ENCODE measurements at regions not wholly inside any gene's neighbourhood (a gene's known extent, or its start where the extent isn't known, plus 50 kb on each side); places are given as distances from the start of the nearest gene placed in this dataset.
"Not testable (repeated sequence)": the region's sequence is repeated elsewhere in the genome, so short reads cannot be mapped to it uniquely, and the experiment has no call there.

- DNase-seq (ENCODE audit: extremely low spot score, insufficient read length, low read depth) (no peak), FAIRE-seq (no peak)
These were observed 64.0 kb downstream of the TBR1 start for GRCh38 chr2:161480123-161480522.

- FAIRE-seq (no peak), DNase-seq (ENCODE audit: extremely low spot score, insufficient read length, low read depth) (no peak)
These were observed 65.5 kb downstream of the TBR1 start for GRCh38 chr2:161481619-161482018.

- DNase-seq (ENCODE audit: extremely low spot score, insufficient read length, low read depth) = no peak
- no peak for FAIRE-seq
These were observed 68.0 kb downstream of the TBR1 start for GRCh38 chr2:161484061-161484460.

GRCh38 chr2:161486111-161486510 is 70.0 kb downstream of the TBR1 start:
- DNase-seq (ENCODE audit: extremely low spot score, insufficient read length, low read depth) = no peak
- no peak for FAIRE-seq

GRCh38 chr2:161488131-161488699 is 72.1 kb downstream of the TBR1 start:
- FAIRE-seq (no peak), DNase-seq (ENCODE audit: extremely low spot score, insufficient read length, low read depth) (no peak)

GRCh38 chr2:161488879-161489278 is 72.8 kb downstream of the TBR1 start:
- FAIRE-seq = no peak
- no peak for DNase-seq (ENCODE audit: extremely low spot score, insufficient read length, low read depth)

- not testable (repeated sequence) for DNase-seq (ENCODE audit: extremely low spot score, insufficient read length, low read depth)
- peak; percentile 71 for FAIRE-seq
These were observed 85.0 kb downstream of the TBR1 start for GRCh38 chr2:161500892-161501610.

GRCh38 chr2:161502279-161502678 is 86.2 kb downstream of the TBR1 start:
- DNase-seq (ENCODE audit: extremely low spot score, insufficient read length, low read depth); FAIRE-seq: not testable (repeated sequence)

GRCh38 chr2:161504628-161505289 is 88.7 kb downstream of the TBR1 start:
- not testable (repeated sequence) for FAIRE-seq; DNase-seq (ENCODE audit: extremely low spot score, insufficient read length, low read depth)

- not testable (repeated sequence) for DNase-seq (ENCODE audit: extremely low spot score, insufficient read length, low read depth)
- peak; percentile 36 for FAIRE-seq
These were observed 89.4 kb downstream of the TBR1 start for GRCh38 chr2:161505466-161505865.

GRCh38 chr2:161513295-161514032 is 97.4 kb downstream of the TBR1 start:
- FAIRE-seq; DNase-seq (ENCODE audit: extremely low spot score, insufficient read length, low read depth): not testable (repeated sequence)

GRCh38 chr2:161522796-161523195 is 101.4 kb upstream of the SLC4A10 start:
- FAIRE-seq (no peak), DNase-seq (ENCODE audit: extremely low spot score, insufficient read length, low read depth) (no peak)

- FAIRE-seq = no peak
- no peak for DNase-seq (ENCODE audit: extremely low spot score, insufficient read length, low read depth)
These were observed 91.0 kb upstream of the SLC4A10 start for GRCh38 chr2:161533218-161533617.

- DNase-seq (ENCODE audit: extremely low spot score, insufficient read length, low read depth) (no peak), FAIRE-seq (no peak)
These were observed 77.6 kb upstream of the SLC4A10 start for GRCh38 chr2:161546635-161547034.

- no peak for FAIRE-seq
- no peak for DNase-seq (ENCODE audit: extremely low spot score, insufficient read length, low read depth)
These were observed 77.1 kb upstream of the SLC4A10 start for GRCh38 chr2:161547130-161547529.

- DNase-seq (ENCODE audit: extremely low spot score, insufficient read length, low read depth) (no peak), FAIRE-seq (no peak)
These were observed 72.2 kb upstream of the SLC4A10 start for GRCh38 chr2:161552015-161552414.

GRCh38 chr2:161555826-161556225 is 68.4 kb upstream of the SLC4A10 start:
- FAIRE-seq (no peak), DNase-seq (ENCODE audit: extremely low spot score, insufficient read length, low read depth) (no peak)

GRCh38 chr2:161556440-161556839 is 67.8 kb upstream of the SLC4A10 start:
- FAIRE-seq (no peak), DNase-seq (ENCODE audit: extremely low spot score, insufficient read length, low read depth) (no peak)

- FAIRE-seq (no peak), DNase-seq (ENCODE audit: extremely low spot score, insufficient read length, low read depth) (no peak)
These were observed 66.7 kb upstream of the SLC4A10 start for GRCh38 chr2:161557538-161557937.

- no peak for DNase-seq (ENCODE audit: extremely low spot score, insufficient read length, low read depth)
- no peak for FAIRE-seq
These were observed 59.3 kb upstream of the SLC4A10 start for GRCh38 chr2:161564906-161565305.

GRCh38 chr2:161569401-161569800 is 54.8 kb upstream of the SLC4A10 start:
- DNase-seq (ENCODE audit: extremely low spot score, insufficient read length, low read depth) (no peak), FAIRE-seq (no peak)

All from GM18507 (cell line).